Testis (tissue), 2 donors: ENCODE measurements at regions not wholly inside any gene's neighbourhood (a gene's known extent, or its start where the extent isn't known, plus 50 kb on each side); places are given as distances from the start of the nearest gene placed in this dataset.

Source experiments
- CTCF ChIP-seq, 3 experiments: fragments of 450-650 bp in 2 of 3; fragments of 200-600 bp in 1 of 3; sonication (generic) in 1 of 3; IDR thresholded peaks; one replicate each; pipeline ENCODE4 v1.5.1; 2016 to 2019; ENCODE audit warnings: antibody characterized with exemption in 3 of 3, mild to moderate bottlenecking in 2 of 3, moderate library complexity in 1 of 3
- POLR2A ChIP-seq: fragments of 450-650 bp; IDR thresholded peaks from one replicate; pipeline ENCODE4 v1.6.1; 2017; ENCODE audit warnings: antibody characterized with exemption, mild to moderate bottlenecking, moderate library complexity

DNA sequence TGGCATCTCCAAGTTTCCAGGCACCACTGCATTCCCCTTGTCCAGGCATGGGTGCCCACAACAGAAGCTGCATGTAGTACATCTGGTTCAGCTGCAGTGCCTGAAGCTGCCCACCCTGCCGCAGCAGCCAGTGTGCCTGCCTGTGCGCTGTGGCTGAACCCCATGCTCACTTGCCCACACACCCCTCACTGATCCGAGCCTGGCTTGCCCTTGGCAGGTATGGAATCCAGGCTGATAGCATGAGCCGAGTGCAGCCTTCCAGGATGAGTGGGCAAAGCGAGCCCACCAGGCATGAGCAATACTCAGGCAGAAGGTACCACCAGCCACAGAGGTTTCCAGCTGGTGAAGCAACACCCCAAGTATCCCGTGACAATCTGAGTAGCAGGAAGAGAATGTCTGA lies 280.3 kb upstream of the KLF12 start:
- TF ChIP-seq CTCF (IDR thresholded peaks at IDR 0.05) (no peak), POLR2A (no peak)
